ENCODE measurements at regions not wholly inside any gene's neighbourhood (a gene's known extent, or its start where the extent isn't known, plus 50 kb on each side); places are given as distances from the start of the nearest gene placed in this dataset.

GRCh38 chr1:90452491-90452890 lies 264.6 kb downstream of the BARHL2 start:
- TF ChIP-seq EZH2 (IDR thresholded peaks at IDR 0.05; ENCODE audit: borderline replicate concordance), result no peak
- TF ChIP-seq CTCF (IDR thresholded peaks at IDR 0.05; ENCODE audit: poor library complexity), result no peak
- TF ChIP-seq EZH2phosphoT487 (IDR thresholded peaks at IDR 0.05; ENCODE audit: low read depth, severe bottlenecking, unreplicated experiment), result no peak
